IPS-NIHi11 (cell line): ENCODE measurements at regions not wholly inside any gene's neighbourhood (a gene's known extent, or its start where the extent isn't known, plus 50 kb on each side); places are given as distances from the start of the nearest gene placed in this dataset.
A peak's percentile ranks its signal among the peaks of the same experiment; 100 is the strongest.
"Not testable (repeated sequence)": the region's sequence is repeated elsewhere in the genome, so short reads cannot be mapped to it uniquely, and the experiment has no call there.

ENCODE experiments used
- DNase-seq: peaks from one replicate; pipeline ENCODE4 v3.0.0; 2012; ENCODE audit warnings: mixed read lengths, low spot score

- no peak for DNase-seq
Observed at GRCh38 chr1:200496937-200497336, 87.1 kb upstream of the ZNF281 start.

- no peak for DNase-seq
Observed at GRCh38 chr1:200495901-200496300, 86.1 kb upstream of the ZNF281 start.

- no peak for DNase-seq
Observed at GRCh38 chr1:200493344-200493743, 83.5 kb upstream of the ZNF281 start.

- no peak for DNase-seq
Observed at GRCh38 chr1:200491103-200491502, 81.3 kb upstream of the ZNF281 start.

GRCh38 chr1:200490183-200490582 is 80.3 kb upstream of the ZNF281 start:
- DNase-seq = no peak

- DNase-seq = peak; percentile 68
Observed at GRCh38 chr1:200488375-200489165, 78.7 kb upstream of the ZNF281 start.

GRCh38 chr1:200487650-200488049 is 77.8 kb upstream of the ZNF281 start:
- no peak for DNase-seq

- DNase-seq = no peak
Observed at GRCh38 chr1:200486634-200487033, 76.8 kb upstream of the ZNF281 start.

- DNase-seq = not testable (repeated sequence)
Observed at GRCh38 chr1:200484438-200484946, 74.7 kb upstream of the ZNF281 start.

GRCh38 chr1:200483491-200484143 is 73.8 kb upstream of the ZNF281 start:
- peak; percentile 63 for DNase-seq

- DNase-seq = no peak
Observed at GRCh38 chr1:200480964-200481363, 71.1 kb upstream of the ZNF281 start.

- DNase-seq = no peak
Observed at GRCh38 chr1:200479816-200480215, 70.0 kb upstream of the ZNF281 start.

- DNase-seq = no peak
Observed at GRCh38 chr1:200478945-200479558, 69.2 kb upstream of the ZNF281 start.

GRCh38 chr1:200478239-200478623 is 68.4 kb upstream of the ZNF281 start:
- no peak for DNase-seq

- DNase-seq = no peak
Observed at GRCh38 chr1:200474633-200475032, 64.8 kb upstream of the ZNF281 start.

- no peak for DNase-seq
Observed at GRCh38 chr1:200473698-200474371, 64.0 kb upstream of the ZNF281 start.

GRCh38 chr1:200471739-200472138 is 61.9 kb upstream of the ZNF281 start:
- DNase-seq = no peak

- no peak for DNase-seq
Observed at GRCh38 chr1:200468264-200469001, 58.6 kb upstream of the ZNF281 start.

GRCh38 chr1:200464784-200465400 is 55.1 kb upstream of the ZNF281 start:
- no peak for DNase-seq
